AG04449 (cell line): ENCODE measurements at regions not wholly inside any gene's neighbourhood (a gene's known extent, or its start where the extent isn't known, plus 50 kb on each side); places are given as distances from the start of the nearest gene placed in this dataset.
"Not testable (repeated sequence)": the region's sequence is repeated elsewhere in the genome, so short reads cannot be mapped to it uniquely, and the experiment has no call there.

Source experiments
- CTCF ChIA-PET: fragments of 350-600 bp; formaldehyde crosslinking; extraction: SDS; loops from one replicate; lab custom pipeline; 2021; ENCODE audit warnings: antibody characterized with exemption; lab: Yijun Ruan, JAX
- POLR2A ChIA-PET: fragments of 400-600, 350-600 bp; formaldehyde crosslinking; extraction: SDS; loops from one replicate; lab custom pipeline; 2020; ENCODE audit warnings: antibody characterized with exemption, inconsistent platforms; lab: Yijun Ruan, JAX
- DNase-seq: peaks from one replicate; pipeline ENCODE4 v3.0.0-alpha.2; 2010; ENCODE audit warnings: low read depth, low spot score
- H3K4me3 ChIP-seq: 2 replicates; pipeline ENCODE4 v1.5.1; 2011; ENCODE audit warnings: low read depth, mild to moderate bottlenecking, control low read depth, low read length
- CTCF ChIP-seq: IDR thresholded peaks from one replicate; pipeline ENCODE4 v1.5.1; 2011; ENCODE audit warnings: mild to moderate bottlenecking, moderate library complexity, low read length, control low read depth, inconsistent platforms; ENCODE audit not compliant: insufficient read depth; ENCODE audit errors: missing control alignments

GRCh38 chr2:12556762-12557161 is 160.0 kb upstream of the TRIB2 start:
- no peak for TF ChIP-seq CTCF
- no peak overlapping the region for H3K4me3 ChIP-seq
- ChIA-PET POLR2A (interaction anchor here (0.7 to 1.5 kb wide), 3 partner anchors 22 to 729 kb away, joined by 3 to 4 read pairs (median 3); no protein-coding TSS in a partner anchor), CTCF (interaction anchor here (1.1 to 1.8 kb wide), 2 partner anchors 159 to 228 kb away, joined by 3 to 9 read pairs; no protein-coding TSS in a partner anchor)
- DNase-seq: no peak

GRCh38 chr2:12557688-12558087 is 159.0 kb upstream of the TRIB2 start:
- ChIA-PET CTCF (no interaction called here), POLR2A (no interaction called here)
- no peak overlapping the region for H3K4me3 ChIP-seq
- TF ChIP-seq CTCF: no peak
- no peak for DNase-seq

GRCh38 chr2:12558519-12558918 is 158.2 kb upstream of the TRIB2 start:
- H3K4me3 ChIP-seq: no peak overlapping the region
- no peak for DNase-seq
- no peak for TF ChIP-seq CTCF
- ChIA-PET CTCF (no interaction called here), POLR2A (no interaction called here)

GRCh38 chr2:12560618-12561017 is 156.1 kb upstream of the TRIB2 start:
- no peak for TF ChIP-seq CTCF
- H3K4me3 ChIP-seq: no peak overlapping the region
- POLR2A ChIA-PET: no interaction called here
- CTCF ChIA-PET: interaction anchor here (1.6 kb wide), 1 partner anchor 10 kb away, joined by 3 read pairs; no protein-coding TSS in a partner anchor
- no peak for DNase-seq

- no peak overlapping the region for H3K4me3 ChIP-seq
- POLR2A ChIA-PET: no interaction called here
- CTCF ChIA-PET: no interaction called here
- no peak for TF ChIP-seq CTCF
- DNase-seq: no peak
Measured at GRCh38 chr2:12567411-12567810, 149.3 kb upstream of the TRIB2 start.

- CTCF ChIA-PET, POLR2A ChIA-PET, DNase-seq, H3K4me3 ChIP-seq: not testable (repeated sequence)
Measured at GRCh38 chr2:12569510-12569909, 147.2 kb upstream of the TRIB2 start.

- POLR2A ChIA-PET, DNase-seq, H3K4me3 ChIP-seq, CTCF ChIA-PET: not testable (repeated sequence)
Measured at GRCh38 chr2:12569929-12570328, 146.8 kb upstream of the TRIB2 start.
